HG03103 (cell line): ENCODE measurements at regions not wholly inside any gene's neighbourhood (a gene's known extent, or its start where the extent isn't known, plus 50 kb on each side); places are given as distances from the start of the nearest gene placed in this dataset.
A peak's percentile ranks its signal among the peaks of the same experiment; 100 is the strongest.

ENCODE experiments used
- ATAC-seq: cut with Tn5 transposase; IDR thresholded peaks from one replicate; pipeline ENCODE4 v1.9.1; 2021; ENCODE audit warnings: low read depth; ENCODE audit not compliant: unreplicated experiment

DNA sequence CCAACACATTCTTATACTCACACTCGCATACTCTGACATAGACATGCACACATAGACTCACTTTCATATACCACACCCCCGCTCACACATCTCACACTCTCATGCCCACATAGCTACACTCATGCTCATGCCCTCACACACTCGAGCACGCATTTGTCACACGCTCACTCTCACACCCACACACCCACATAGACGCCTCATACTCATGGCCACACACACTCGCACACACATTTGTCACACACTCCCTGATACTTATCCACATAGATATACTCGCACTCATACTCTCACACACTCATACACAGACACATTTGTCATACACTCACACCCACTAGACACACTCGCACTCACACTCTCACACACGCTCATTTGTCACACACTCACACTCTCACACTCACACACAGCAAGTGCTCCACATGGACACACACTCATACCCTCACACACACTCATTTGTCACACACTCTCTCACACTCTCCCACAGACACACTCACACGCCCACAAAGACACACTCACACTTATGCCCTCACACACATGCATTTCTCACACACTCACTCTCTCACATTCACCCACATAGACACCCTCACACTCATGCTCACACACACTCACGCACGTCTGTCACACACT lies 50.9 kb downstream of the TNP1 start:
- ATAC-seq = no peak

DNA sequence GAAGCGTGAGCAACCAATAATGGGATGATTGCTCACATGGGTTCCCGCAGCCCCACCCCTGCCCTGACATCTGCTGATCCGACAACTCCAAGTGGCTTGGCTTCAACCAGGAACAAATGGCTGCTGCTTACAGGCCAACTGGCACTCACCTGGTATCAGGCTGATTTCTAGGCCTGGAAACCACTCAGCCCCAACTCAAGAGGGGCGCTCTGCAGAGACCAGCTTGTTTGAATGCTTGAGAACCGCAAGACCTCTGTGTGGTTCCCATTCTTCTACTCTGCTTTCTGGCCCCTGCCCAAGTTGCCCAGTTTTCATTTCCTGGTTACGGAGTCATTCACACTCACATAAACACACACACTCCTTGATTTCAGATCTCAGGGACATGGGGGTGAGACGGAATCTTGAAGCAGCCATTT lies 52.0 kb downstream of the TNP1 start:
- ATAC-seq = no peak

DNA sequence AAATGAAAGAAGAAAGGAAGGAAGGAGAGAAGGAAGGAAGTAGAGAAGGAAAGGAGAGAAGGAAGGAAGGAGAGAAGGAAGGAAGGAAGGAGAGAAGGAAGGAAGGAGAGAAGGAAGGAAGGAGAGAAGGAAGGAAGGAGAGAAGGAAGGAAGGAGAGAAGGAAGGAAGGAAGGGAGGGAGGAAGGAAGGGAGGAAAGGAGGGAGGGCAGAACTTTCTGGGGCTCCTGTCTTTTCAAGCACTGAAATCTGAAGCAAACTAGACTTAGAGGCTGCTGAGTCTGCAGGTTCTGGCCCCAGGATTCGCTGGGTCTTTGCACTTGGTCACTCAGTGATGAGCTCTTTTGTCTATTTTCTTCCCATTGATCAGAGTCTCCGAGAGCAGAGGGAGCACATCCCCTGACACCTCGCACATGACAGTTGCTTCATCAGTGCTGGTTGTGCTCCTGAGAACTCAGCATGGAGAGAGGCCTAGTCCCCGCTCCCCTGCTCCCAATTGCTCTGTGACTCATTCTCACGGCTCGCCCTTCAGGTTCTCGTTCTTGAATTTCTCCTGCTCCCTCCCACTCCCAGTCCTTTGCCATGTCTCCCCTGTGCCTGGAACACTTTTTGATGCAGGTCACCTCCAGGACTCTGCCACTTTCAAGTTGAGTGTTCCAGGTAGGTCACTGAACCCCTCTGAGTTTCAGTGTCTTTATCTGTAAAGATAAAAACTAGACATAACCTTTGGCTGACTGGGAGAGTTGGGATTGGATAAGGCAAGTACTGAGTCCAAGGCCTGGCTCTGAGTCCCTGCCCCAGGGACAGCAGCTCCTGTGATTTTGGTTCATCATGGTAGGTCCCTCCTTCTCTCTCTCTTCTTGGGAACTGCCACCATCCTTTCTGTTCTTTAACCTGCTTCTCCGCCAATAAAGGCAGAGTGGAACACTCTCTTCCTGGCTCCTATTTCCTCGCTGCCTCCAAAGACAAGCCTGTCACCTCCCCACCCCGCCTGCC lies 55.2 kb downstream of the TNP1 start:
- ATAC-seq = no peak

DNA sequence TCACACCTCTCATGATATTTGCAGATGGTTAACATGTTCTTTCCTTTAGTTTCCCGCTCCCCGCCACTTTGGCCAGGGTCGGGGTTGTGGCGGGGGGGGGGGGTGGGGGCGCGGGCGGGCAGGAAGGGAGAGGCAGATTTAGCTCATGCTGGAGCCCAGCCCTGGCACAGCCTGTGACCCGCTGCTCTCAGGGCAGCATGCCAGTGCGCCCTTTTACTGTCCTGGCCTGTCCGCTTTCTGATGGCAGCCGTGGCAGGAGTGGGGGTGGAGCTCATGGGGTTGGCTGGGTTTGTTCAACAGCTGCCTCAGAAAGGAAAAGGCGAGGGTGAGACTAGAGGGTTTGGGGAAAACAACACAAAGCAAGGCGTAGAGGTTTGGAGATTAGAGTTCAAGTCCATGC lies 56.1 kb downstream of the TNP1 start:
- ATAC-seq = no peak

DNA sequence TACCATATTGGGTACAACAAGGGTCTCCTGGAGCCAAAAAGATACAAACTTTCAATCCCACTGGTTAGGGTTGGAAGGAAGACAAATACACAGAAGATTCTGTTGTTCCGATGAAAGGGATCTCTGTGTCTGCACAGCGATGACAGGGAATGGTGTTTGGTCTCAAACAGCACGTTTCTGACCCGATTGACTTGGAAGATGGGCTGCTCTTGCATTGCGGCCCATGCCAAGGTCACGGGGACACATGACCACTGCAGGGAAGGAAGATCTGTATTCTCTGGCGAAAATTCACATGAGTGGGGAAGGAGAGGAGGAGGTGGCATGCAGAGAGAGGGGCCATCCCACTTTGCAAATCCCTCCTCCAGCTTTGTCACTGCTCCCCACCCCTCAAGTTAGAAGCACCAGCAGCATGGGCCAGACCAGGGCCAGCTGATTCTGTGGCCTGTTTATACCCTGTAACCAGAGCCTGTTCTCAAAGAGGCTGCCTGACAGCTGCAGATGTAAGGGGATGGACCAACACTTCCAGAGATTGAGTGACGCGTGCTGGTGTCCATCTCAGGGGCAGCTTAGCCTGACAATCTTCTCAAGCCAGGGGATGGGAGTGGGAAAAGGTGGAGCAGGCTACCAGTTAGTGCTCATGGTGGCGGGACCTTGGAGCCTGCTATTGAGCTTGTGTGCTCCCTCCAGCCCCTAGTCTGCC lies 57.2 kb downstream of the TNP1 start:
- ATAC-seq = no peak

DNA sequence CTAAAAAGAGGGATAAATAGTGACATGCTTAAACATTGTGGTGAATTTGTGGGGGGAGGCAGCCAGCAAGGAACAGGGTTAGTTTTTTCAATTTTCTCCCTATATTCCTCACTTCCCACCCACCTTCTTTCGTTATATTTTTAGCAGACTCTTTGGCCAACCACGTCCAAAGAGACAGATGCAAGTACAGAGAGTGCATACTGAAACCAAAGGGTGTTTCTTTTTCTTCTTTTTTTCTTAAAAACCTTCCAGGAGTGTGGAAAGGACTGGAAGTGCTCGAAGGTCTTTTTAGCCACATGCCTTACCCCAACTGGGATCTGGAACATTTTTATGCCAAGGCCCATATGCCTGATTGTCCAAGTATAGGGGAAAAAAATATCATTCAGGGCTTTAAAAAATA lies 59.0 kb downstream of the TNP1 start:
- ATAC-seq = no peak

DNA sequence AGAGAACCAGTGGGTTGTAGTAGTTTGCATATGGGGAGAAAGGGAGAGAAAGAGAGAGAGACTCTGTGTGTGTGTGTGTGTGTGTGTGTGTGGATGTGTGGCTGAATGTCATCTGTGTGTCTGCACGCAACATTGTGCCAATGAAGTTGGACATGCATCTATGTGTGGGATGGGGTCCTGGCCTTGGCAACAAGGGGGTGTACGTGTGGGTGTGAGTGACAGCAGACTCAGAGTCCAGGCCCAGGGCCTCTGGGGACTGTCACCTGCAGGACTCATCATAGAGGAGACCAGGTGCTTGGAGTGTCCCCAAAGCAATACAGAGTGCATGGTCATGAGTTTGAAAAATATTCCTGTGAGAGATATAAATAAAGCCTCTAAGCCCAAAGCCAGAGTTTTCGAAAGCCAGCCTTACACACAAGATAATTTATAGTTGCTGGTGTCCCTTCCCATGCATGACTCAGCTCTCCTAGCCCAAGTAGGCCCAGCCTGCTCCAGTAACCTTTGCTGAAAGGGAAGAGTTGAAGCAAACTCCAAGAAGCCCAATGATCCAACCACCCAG lies 59.9 kb downstream of the TNP1 start:
- ATAC-seq = no peak

DNA sequence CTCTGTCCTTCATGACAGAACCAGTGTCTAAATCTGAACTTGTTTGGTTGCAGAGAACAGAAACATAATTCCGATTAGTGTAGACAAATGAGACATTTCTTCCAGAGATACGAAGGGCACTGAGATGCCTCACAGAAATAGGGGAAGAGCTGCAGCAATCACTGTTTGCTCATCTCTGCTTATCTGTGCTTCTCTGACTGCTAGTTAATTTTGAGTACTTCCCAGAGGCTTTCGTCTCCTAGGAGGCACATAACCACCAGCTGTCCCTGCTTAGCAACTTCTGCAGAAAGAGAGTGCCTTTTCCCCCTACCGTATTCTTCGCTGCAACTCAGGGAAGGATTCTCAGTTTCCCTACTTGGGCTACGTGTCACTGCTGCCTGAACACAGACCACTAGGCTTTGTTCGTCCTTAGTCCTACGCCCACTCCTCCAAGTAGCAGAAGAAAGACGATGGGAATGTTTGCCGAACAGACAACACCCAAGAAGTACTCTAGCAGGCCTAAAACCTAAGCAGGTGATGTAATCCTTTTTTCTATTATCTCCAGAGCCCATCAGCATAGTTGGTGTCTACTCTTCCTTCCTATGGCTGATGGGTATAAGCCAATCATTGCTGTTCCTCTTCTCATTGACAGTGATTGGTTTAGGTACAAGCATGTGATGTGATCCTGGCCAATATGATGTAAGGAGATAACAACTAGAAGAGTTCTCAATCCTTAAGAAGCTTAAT lies 63.6 kb downstream of the TNP1 start:
- no peak for ATAC-seq

DNA sequence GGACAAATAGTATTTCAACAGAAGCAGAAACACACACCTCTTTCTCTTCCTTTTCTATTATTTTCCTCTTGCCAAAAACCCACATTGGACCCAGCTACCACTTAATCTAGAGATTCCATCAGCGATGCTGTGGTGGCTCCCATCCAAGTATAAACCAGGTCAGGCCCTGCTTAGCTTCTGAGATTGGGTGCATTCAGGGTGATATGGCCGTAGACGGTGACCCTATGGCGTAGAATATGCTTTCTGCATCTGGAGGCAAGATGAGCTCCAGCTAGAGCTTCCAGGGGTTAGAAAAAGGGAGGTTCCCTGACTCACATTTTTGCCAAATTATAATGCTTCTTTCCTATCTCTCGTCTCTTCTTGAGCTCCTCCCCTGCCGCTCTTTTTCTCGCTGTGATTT lies 66.5 kb downstream of the TNP1 start:
- no peak for ATAC-seq

DNA sequence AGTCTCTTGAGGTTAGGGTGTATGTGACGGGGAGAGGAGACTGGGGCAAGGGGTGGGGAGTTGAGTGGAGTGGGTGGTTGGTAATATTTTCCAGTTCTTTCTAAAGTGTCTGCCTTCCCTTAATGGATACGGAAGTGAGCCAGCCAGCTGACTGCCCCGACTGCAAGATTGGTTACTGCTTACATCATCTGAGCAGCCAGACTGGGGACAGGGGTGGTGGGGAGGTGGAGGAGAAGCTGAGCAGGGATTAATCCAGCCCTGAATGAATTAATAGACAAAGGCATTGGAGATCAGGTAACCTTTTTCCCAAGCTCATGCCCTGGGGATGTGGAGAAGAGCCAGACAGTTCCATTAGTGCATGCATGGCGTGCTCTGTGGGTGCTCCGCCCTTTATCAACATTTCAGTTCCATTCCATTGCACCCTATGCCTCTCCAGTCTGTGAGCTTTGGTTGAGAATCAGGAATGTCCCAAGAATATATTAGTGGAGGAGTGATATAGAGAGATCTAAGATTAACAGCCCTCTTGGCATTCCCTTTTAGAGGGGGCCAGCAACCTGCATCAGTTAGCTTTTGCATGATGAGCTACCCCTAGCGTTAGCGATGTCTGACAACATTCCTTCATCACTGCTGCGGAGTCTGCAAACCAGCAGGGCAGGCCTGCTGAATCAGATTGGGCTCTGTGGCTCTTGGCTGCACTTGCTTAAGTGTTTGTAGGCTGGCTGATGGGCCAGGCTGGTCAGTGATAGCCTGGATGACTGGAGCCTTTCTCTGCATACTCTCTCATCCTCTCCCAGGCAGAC lies 67.4 kb downstream of the TNP1 start:
- no peak for ATAC-seq

DNA sequence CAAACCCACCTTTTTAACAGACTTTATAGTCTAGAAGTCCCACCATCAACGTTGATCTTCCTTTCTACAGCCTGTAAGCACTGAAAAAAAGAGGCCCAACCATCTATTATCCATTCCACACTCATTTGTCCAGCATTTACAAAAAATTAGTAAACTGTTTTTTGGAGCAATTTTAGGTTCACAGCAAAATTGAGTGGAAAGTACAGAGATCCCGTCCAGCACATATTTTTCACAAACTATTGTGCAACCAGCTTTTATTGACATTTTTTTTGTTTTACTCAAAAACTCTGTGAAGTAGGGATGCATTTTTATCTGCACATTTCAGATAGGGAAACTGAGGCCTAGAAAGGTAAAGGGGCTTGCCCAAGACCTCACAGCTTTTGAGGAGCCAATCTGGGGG lies 68.6 kb downstream of the TNP1 start:
- ATAC-seq = no peak

DNA sequence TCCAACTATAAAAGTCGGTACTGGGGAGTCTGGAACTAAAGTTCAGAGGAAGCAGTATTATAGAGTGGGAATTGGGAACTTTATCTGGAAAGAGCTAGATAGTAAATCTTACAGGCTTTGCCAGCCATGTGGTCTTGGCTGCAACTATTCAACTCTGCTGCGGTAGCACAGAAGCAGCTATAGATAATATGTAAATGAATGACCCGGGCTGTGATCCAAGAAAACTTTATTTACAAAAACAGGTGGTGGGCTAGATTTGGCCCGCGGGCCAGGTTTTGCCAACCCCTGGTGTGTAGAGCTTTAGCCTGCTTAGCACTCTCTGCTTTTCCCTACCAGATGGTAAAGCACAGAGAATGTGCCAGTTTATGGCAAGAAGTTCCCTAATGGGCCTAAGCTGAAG lies 70.8 kb downstream of the TNP1 start:
- no peak for ATAC-seq

DNA sequence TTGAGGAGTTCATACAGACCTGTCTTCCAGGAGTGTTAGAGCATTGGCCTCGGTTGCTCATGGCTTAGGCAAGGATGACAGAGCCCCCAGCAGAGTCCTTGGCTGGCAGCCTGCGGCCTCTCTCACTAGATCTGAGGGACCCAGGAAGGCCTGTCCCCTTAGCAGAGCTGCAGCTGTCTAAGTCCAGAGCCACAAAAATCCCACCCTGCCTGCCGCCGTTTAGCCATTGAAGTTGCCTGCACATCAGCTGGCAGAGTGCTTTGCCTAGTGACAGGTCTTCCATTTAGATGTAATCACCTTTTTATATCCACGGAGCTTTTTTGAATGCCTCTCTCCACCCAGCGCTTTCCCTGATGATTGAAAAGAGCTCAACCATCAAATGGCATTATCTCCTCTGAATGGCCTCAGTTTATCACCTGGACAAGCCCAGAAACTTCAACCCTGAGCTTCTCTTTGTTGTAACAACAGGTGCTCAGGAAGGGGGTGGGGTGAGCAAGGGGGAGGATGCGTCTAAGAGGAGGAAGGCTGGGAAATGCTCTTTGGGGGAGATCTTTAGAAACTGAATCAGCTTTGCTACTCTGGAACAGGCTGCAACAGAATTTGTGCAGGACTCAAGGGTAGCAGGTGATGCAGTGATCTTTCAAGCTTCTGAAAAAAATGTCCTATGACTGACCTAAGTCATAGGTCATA lies 71.9 kb downstream of the TNP1 start:
- ATAC-seq = no peak

DNA sequence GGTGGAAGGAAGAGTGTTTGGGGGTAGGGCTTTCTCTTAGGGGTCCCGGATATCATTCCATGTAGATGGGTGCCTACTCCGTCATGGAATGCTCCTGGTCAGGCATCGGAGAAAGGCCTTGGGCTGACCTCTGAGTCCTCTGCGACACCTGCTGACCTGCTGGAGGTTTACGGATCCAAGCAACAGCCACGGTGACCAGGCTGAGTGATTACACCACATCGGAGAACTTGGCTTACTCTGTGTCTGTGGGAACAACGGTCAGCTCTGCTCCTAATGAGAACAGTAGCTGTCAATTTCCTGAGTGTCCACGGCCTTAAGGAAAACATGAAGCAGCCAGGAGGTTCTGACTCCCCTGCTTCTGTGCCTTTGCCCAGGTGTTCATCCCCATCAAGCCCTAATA lies 73.2 kb downstream of the TNP1 start:
- ATAC-seq = no peak

DNA sequence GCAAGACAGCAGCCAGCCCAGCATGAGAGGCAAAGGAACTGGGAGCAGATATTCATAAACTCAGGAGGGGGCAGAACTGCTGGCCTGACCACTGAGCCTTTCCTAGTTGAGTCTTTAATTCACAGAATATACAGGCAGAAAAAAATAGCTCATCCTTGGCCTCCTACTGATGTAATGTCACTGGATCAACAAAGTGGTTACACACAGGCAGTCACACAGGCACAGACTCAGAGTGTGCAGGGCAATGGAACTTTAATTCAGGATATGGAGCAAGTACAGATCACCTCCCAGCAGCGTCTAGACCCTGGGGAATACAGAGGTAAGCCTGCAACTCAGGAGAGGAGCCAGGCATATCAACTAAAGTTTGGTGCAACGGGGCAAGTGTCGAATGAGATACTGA lies 75.4 kb downstream of the TNP1 start:
- no peak for ATAC-seq

DNA sequence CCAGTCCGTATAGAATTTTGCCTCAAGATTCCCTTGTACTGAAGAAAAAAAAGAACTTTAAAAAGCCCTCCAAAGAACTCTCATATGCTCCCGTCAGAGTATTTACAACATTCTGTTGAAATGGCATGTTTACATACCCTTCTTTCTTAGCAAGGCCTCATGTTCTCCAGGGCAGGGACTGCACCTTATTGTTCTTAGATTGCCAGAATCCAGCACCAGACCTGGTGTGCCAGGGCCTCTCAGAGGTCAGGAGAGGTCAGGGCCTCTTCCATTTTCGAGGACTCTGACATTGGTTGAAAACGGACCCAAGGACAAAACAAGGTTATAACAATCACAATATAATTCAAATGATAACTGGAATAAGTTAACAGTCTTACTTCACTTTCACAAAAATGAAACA lies 78.2 kb downstream of the TNP1 start:
- ATAC-seq = no peak

DNA sequence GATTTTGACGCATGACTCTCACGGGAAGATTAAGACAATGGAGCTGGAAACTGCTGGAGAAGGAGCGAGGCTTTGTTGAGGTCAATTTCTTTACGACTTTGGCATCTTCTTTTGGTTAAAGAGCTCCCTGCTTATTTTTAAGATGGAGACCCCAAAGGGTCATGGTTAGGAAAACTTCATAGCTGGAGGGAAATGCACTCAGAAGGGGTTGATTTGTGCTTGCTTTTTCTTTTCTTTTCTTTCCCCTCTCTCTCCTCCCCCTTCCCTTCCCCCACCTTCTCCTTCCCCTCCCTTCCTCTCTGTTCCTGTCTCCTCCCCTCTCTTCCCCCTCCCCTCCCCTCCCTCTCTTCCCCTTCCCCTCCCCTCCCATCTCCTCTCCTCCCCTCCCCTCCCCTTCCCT lies 79.0 kb downstream of the TNP1 start:
- no peak for ATAC-seq

DNA sequence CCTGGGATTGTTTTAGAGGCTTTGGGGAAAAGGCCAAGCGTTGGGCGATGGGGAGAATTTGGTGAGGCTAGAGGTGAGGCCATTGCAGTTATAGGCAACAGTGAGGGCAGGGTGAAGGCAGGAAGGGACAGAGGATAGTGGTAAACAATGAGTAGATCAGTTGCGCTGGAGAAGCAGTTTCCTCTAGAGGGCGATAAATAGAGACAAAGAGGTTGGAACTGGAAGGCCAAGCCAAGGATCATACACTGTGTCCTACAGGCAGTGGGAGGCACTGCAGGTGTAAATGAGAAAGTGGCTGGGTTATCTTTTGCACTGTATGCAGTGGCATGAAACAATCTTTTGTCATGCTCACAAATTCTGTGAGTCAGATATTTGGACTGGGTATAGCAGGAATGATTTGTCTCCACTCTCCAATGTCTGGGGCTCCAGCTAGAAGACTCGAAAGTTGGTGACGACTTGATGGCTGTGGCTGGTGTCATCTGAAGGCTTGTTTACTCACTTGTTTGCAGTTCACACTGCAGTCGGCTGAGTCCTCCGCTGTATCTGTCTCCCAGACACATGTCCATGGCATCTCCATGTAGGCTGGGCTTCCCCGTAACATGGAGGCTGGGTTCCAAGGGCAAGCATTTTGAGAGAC lies 82.1 kb downstream of the TNP1 start:
- peak; percentile 98 for ATAC-seq
